HEK293T (cell line): ENCODE measurements at regions not wholly inside any gene's neighbourhood (a gene's known extent, or its start where the extent isn't known, plus 50 kb on each side); places are given as distances from the start of the nearest gene placed in this dataset.

Experiments used
- BHLHE40 ChIP-seq: fragments of 450-650 bp; IDR thresholded peaks from 2 replicates; pipeline ENCODE4 v1.6.1; 2016; ENCODE audit warnings: mild to moderate bottlenecking, moderate library complexity, borderline replicate concordance
- FOXA1 ChIP-seq: fragments of 450-650 bp; IDR thresholded peaks from 2 replicates; pipeline ENCODE4 v1.6.1; 2016; ENCODE audit warnings: mild to moderate bottlenecking
- HDGF ChIP-seq: fragments of 450-650 bp; IDR thresholded peaks from 2 replicates; pipeline ENCODE4 v1.6.1; 2017; ENCODE audit warnings: antibody characterized with exemption, borderline replicate concordance
- L3MBTL2 ChIP-seq: fragments of 450-650 bp; conservative IDR thresholded peaks from 2 replicates; pipeline ENCODE4 v1.6.1; 2016; ENCODE audit warnings: mild to moderate bottlenecking
- SUZ12 ChIP-seq: fragments of 450-650 bp; IDR thresholded peaks from 2 replicates; pipeline ENCODE4 v1.6.1; 2016; ENCODE audit warnings: mild to moderate bottlenecking

- no peak for TF ChIP-seq L3MBTL2
- TF ChIP-seq HDGF = no peak
- no peak for TF ChIP-seq BHLHE40
- TF ChIP-seq SUZ12 = no peak
- TF ChIP-seq FOXA1 = no peak
These were observed 1828.2 kb downstream of the MAT2B start for GRCh38 chr5:165333623-165334022.
